22Rv1 (cell line): ENCODE measurements at regions not wholly inside any gene's neighbourhood (a gene's known extent, or its start where the extent isn't known, plus 50 kb on each side); places are given as distances from the start of the nearest gene placed in this dataset.

Experiments
- H3K27ac ChIP-seq: fragments of 450-650 bp; 2 replicates; pipeline ENCODE4 v1.5.1; 2017
- CTCF ChIP-seq: fragments of 450-650 bp; IDR thresholded peaks from 2 replicates; pipeline ENCODE4 v1.5.1; 2017; ENCODE audit warnings: mild to moderate bottlenecking
- ZFX ChIP-seq: fragments of 450-650 bp; IDR thresholded peaks from 2 replicates; pipeline ENCODE4 v1.6.1; 2017; ENCODE audit warnings: antibody characterized with exemption, borderline replicate concordance

GRCh38 chr1:221800831-221801230 is 58.9 kb upstream of the DUSP10 start:
- TF ChIP-seq CTCF (no peak), ZFX (no peak)

GRCh38 chr1:221797506-221797905 is 55.6 kb upstream of the DUSP10 start:
- H3K27ac ChIP-seq: no peak overlapping the region
- TF ChIP-seq CTCF (no peak), ZFX (no peak)

More at GRCh38 chr1:221800831-221801230, 58.9 kb upstream of the DUSP10 start:
- H3K27ac ChIP-seq: no peak overlapping the region

- H3K27ac ChIP-seq: no peak overlapping the region
- TF ChIP-seq ZFX: no peak
- TF ChIP-seq CTCF: no peak
Measured at GRCh38 chr1:221796700-221797099, 54.8 kb upstream of the DUSP10 start.

- no peak overlapping the region for H3K27ac ChIP-seq
Measured at GRCh38 chr1:221795380-221795779, 53.5 kb upstream of the DUSP10 start.

GRCh38 chr1:221794935-221795334 is 53.0 kb upstream of the DUSP10 start:
- no peak overlapping the region for H3K27ac ChIP-seq
- TF ChIP-seq ZFX (no peak), CTCF (no peak)

More at GRCh38 chr1:221795380-221795779, 53.5 kb upstream of the DUSP10 start:
- TF ChIP-seq ZFX (no peak), CTCF (no peak)

- no peak for TF ChIP-seq ZFX
- no peak for TF ChIP-seq CTCF
- H3K27ac ChIP-seq: no peak overlapping the region
Measured at GRCh38 chr1:221794079-221794670, 52.3 kb upstream of the DUSP10 start.

GRCh38 chr1:221793439-221794078 is 51.7 kb upstream of the DUSP10 start:
- no peak overlapping the region for H3K27ac ChIP-seq
- no peak for TF ChIP-seq ZFX

- TF ChIP-seq ZFX (no peak), CTCF (no peak)
- no peak overlapping the region for H3K27ac ChIP-seq
Measured at GRCh38 chr1:221791846-221792245, 50.0 kb upstream of the DUSP10 start.
